Loucy (cell line): ENCODE measurements at regions not wholly inside any gene's neighbourhood (a gene's known extent, or its start where the extent isn't known, plus 50 kb on each side); places are given as distances from the start of the nearest gene placed in this dataset.
"Not testable (repeated sequence)": the region's sequence is repeated elsewhere in the genome, so short reads cannot be mapped to it uniquely, and the experiment has no call there.

Source experiments
- EZH2phosphoT487 ChIP-seq: fragments of 200-600 bp; IDR thresholded peaks from 2 replicates; pipeline ENCODE4 v1.6.1; 2018; ENCODE audit warnings: antibody characterized with exemption, mild to moderate bottlenecking, moderate library complexity, borderline replicate concordance
- TF ChIP-seq, protein P1 (sequence below): fragments of 200-600 bp; sonication (generic); conservative IDR thresholded peaks from 2 replicates; pipeline ENCODE4 v1.5.1; 2014; ENCODE audit warnings: mild to moderate bottlenecking, antibody characterized with exemption, low read length

- TF ChIP-seq, protein P1, sequence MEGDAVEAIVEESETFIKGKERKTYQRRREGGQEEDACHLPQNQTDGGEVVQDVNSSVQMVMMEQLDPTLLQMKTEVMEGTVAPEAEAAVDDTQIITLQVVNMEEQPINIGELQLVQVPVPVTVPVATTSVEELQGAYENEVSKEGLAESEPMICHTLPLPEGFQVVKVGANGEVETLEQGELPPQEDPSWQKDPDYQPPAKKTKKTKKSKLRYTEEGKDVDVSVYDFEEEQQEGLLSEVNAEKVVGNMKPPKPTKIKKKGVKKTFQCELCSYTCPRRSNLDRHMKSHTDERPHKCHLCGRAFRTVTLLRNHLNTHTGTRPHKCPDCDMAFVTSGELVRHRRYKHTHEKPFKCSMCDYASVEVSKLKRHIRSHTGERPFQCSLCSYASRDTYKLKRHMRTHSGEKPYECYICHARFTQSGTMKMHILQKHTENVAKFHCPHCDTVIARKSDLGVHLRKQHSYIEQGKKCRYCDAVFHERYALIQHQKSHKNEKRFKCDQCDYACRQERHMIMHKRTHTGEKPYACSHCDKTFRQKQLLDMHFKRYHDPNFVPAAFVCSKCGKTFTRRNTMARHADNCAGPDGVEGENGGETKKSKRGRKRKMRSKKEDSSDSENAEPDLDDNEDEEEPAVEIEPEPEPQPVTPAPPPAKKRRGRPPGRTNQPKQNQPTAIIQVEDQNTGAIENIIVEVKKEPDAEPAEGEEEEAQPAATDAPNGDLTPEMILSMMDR, result not testable (repeated sequence)
- TF ChIP-seq EZH2phosphoT487, result not testable (repeated sequence)
Measured at GRCh38 chr4:148598418-148599207, 156.4 kb upstream of the NR3C2 start.
